ENCODE measurements at regions not wholly inside any gene's neighbourhood (a gene's known extent, or its start where the extent isn't known, plus 50 kb on each side); places are given as distances from the start of the nearest gene placed in this dataset.
A peak's percentile ranks its signal among the peaks of the same experiment; 100 is the strongest.
"Not testable (repeated sequence)": the region's sequence is repeated elsewhere in the genome, so short reads cannot be mapped to it uniquely, and the experiment has no call there.

DNA sequence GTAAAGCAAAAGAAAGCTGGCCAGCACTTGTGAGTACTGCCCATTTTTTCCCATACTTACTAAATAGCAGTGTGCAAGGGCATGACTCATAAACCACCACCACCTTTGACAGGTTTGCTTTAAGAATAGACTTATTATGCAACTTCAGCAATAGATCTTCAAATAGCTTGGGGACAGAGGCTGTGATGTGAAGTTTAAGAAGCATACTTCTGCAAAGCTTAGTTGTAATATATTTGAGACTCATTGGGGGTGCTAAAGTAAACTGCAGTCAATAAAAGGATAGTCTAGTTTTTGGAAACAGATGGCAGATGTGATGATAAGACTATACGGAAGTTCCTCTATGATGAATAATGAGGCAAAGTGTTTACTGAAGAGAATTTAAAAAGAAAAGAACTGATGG is 210.0 kb downstream of the PLA2G4A start:
- peak; percentile 26 for DNase-seq

DNA sequence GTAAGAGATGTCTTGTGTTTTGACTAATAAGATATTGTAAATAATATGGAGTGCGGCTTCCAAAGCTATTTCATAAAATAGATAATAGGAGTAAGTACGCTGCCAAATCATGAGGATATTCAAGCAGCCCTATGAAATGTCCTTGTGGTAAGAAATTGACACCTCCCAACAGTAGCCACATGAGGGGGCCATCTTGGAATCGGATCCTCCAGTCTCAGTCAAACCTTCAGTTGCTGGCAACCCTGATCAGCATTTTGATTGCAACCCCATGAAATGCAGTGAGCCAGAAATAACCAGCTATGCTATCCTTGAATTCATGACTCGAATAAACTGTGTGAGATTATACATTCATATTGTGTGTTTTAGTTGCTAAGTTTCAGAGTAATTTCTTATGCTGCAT is 212.4 kb downstream of the PLA2G4A start:
- no peak for DNase-seq

DNA sequence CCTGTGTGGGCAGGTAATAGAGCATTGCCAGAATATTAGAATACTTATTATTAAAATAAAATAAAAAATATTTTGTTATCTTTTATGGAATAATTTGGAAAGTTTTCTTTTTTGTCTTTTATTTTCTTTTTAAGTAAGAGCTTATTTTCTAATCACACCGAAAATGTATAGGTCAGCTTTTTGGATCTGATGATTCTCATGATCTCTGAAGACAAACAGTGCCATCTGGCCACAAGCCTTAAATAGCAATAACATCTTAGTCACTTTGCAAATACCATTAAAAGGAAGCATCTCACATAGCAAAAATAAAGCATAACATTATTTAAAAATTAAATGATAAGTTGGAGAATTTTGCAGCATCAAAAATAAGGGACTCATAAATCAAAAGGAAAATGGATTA is 213.8 kb downstream of the PLA2G4A start:
- no peak for DNase-seq

DNA sequence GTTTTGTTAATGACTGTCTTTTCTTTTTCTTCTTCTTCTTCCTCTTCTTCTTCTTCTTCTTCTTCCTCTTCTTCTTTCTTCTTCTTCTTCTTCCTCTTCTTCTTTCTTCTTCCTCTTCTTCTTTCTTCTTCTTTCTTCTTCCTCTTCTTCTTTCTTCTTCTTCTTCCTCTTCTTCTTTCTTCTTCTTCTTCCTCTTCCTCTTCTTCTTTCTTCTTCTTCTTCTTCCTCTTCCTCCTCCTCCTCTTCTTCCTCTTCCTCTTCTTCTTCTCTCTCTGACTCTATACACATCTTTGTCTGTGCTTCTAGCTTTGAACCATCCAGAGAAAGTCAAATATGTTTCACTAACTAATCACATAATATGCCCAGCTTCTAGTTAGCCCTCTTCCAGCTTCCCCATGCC is 214.7 kb downstream of the PLA2G4A start:
- DNase-seq: not testable (repeated sequence)

DNA sequence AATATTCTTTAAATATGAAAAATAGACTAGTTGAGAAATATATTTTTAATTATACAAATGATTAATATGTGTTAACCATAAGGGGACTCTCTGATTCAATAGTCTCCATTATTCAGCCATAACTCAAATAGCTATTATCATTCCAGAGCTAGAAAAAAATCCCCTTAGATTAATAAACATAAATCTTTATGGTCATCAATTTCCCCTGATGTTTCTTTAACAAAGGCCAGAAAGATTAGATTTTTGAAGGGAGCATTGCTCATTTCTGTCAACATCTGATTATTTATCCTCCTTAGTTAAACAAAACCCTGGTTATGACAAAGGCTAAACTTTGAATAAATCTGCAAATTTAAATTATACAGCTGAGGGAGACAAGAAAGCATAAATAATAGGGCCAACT is 215.7 kb downstream of the PLA2G4A start:
- no peak for DNase-seq

DNA sequence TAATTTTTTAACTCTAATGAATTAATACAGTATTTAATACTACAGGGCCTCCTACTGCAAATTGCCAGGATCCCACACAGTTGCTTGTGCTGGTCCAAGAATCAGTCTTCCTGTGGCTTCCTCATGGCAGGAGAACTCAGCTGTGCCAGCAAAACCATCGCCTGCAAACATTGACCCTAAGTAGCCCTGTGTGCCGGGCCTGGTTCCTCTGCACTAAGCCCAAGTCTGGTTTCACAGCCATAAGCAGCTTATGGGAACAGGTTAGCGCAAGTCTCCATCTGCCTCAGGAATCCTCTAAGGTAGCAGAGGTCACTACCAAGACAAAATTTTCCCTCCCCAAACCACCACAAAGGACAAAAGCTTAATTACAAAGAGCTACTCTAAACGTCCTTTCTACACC is 216.6 kb downstream of the PLA2G4A start:
- no peak for DNase-seq

DNA sequence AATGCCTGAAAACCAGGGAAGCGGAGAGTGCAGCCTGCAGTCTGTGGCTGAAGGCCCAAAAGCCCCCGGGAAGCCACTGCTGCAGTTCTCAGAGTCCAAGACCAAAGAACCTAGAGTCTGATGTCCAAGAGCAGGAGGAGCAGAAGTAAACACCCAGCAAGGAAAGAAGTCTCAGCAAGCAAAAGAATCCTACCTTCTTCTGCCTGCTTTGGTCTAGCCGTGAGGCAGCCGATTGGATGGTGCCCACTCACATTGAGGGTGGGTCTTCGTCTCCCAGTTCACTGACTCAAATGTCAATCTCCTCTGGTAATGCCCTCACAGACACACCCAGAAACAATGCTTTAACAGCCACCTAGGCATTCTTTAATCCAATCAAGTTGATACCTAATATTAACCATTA is 217.5 kb downstream of the PLA2G4A start:
- no peak for DNase-seq

DNA sequence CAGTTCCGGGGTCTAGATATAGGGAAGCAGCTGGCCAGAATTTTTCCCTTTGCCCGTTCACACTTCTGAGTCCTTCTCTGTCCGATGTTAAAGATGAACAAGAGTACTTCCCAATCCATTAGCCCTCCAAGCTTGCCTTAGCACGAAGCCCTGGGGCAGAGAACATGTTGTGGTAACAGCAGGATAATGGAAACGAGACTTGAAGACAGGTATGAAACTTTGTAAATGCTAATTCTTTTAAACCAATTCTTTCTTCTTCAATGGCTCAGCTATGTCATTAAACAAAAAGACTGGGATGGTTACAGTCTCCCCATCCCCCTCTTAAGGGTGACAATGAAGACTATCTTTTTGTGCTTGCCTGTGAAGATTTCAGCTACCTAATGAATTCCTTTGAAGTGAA is 218.5 kb downstream of the PLA2G4A start:
- DNase-seq: no peak

DNA sequence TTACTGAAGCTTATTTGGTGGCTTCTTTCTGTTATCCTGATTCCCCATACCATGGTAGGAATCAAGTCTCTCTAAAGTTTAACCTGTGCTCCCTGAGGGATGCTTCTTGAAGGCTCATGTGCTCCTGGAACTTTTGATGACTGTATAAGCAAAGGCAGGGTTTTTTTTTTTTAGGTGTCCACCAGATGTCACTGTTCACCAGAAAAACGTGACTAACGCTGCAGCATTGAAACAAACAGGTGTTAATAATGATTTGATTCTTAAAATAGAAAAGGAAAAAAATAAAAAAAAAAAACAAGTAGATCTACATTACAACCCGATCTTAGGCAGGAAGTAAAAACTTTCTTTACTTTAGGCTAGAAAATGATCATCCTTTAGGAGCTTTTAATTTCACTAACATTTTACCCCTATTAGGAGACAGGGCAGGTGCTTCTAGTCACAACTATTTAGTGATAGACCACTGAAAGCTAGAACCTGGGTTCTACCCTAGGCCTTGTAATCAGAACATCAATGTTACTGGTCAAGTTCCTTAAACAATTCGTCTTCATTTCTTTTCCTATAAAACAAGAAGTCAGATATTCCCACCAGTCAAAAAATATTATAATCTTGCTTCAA is 223.0 kb downstream of the PLA2G4A start:
- DNase-seq: peak; percentile 40

DNA sequence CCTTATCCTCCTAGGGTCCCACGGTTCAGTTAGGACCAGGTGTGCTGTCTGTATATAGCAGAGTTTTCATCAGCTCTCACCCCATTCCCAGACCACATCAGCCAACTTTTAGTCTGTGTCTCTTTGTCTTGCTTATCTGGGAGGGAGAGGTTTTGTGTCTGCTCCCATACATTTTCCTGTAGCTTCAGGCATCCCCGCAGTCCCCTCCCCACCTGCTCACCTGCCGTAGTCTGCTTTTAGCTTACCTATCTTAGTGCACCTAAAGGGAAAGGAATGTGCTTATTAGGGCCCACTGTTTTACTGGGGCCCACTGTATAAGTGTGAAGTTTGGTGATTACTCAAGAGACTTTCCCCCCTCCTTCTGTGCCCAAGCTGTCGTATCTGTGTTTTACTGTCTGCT is 225.1 kb downstream of the PLA2G4A start:
- no peak for DNase-seq

DNA sequence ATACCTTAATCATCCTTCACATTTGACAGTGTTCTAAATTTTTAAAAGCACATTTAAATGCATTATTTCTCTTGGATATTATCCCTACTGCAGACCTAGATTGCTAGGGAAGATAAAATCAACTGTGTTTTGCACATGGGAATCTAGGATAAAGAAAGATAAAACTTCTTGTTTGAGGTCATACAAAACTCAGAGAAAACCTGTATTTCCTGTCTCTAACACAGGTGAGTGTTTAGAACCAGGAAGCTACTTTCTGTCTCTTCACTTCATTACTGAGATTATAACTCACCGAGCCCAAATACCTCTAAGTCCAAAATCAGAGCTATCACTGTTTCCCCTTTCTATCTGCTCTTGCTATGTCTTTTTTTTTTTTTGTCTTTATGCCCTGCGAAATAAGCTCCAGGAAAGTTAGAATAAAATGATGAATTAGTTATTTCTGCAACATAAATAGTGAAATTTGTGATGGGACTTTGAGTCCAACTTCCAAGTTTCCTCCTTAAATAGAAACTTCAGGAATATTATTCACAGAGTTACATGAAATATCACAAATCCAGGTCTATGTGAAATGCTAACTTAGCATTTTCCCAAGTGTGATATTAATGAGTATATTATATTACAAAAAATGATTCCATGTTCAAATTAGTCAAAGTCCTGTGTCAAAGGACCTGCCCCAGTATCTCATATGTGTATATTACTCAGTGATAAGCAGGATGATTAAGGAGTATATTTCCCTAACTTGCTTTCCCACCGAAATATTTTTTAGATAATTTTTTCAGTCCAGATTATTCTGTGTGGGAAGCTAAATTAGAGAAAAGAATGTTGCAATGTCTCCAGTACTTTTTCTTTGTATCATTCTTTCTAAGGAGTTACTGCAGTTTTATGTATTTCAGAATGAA is 226.4 kb downstream of the PLA2G4A start:
- DNase-seq: no peak

DNA sequence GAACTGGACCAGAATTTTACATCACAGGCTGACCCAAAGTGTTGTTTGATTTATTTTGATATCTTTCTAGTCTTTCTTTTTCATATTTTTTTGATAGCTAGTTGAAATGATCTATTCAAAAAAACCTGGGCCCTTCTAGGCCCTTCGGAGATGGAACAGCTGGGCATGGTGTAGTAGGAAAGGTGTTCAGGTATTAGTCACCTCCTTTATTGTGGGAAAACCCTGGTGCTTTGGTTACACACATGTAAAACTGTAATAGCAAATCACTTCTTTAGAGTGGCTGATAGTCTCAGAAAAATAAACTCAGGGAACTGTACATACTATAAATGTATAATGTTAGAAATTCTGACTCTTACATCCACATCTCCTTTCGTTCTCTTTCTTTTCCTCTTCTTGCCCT is 234.5 kb downstream of the PLA2G4A start:
- no peak for DNase-seq

DNA sequence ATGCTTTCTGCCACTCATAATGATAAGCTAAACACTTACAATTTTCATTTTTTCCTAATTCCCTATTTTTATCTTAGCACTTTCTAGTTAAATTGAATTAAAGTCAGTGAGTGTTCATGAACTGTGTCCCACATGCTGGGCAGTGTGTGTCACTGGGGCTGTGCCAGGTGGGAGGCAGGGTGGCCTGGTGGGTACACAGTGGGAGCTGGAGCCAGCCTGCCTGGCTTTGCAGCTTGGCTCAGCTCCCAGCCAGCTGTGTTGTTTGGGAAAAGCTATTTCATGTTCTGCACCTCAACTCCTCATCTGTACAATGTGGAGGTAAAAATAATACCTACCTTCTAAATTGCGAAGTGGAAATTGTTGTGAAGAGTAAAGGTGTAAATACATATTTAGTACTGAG is 238.4 kb downstream of the PLA2G4A start:
- no peak for DNase-seq

DNA sequence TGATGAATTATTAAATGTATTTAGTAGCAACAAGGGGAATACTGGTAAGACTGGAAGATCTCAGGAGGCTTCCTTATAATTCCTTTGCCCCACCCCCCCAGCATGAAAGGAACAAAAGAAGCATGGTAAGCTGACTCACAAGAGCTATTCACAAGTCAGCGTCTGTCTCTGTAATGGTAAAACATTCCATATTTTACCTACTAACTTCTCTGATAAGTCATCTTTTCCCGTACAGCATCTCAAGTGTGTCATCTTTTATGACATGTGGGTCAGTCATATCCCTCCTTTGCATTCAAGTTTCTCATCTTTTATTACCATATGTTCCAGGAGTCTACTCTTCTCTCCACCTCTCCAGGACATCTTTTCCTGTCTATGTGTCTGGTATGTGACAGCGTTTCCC is 241.3 kb downstream of the PLA2G4A start:
- peak; percentile 48 for DNase-seq

DNA sequence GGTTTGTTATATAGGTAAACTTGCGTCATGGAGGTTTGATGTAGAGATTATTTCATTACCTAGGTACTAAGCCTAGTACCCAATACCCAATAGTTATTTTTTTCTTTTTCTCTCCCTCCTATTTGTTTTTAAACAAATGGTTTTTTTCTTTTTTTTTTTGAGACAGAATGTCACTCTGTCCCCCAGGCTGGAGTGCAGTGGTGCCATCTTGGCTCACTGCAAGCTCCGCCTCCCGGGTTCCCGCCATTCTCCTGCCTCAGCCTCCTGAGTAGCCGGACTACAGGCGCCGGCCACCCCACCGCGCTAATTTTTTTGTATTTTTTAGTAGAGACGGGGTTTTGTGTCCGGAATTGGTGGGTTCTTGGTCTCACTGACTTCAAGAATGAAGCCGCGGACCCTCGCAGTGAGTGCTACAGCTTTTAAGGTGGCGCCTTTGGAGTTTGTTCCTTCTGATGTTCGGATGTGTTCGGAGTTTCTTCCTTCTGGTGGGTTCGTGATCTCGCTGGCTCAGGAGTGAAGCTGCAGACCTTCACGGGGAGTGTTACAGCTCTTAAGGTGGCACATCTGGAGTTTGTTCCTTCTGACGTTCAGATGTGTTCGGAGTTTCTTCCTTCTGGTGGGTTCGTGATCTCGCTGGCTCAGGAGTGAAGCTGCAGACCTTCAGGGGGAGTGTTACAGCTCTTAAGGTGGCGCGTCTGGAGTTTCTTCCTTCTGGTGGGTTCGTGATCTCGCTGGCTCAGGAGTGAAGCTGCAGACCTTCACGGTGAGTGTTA is 243.7 kb downstream of the PLA2G4A start:
- peak; percentile 2 for DNase-seq

DNA sequence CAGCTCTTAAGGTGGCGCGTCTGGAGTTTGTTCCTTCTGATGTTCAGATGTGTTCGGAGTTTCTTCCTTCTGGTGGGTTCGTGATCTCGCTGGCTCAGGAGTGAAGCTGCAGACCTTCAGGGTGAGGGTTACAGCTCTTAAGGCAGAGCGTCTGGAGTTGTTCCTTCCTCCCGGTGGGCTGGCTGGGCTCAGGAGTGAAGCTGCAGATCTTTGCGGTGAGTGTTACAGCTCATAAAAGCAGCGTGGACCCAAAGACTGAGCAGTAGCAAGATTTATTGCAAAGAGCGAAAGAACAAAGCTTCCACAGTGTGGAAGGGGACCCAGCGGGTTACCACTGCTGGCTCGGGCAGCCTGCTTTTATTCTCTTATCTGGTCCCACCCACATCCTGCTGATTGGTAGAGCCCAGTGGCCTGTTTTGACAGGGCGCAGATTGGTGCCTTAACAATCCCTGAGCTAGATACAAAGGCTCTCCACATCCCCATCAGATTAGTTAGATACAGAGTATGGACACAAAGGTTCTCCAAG is 244.3 kb downstream of the PLA2G4A start:
- peak; percentile 6 for DNase-seq

DNA sequence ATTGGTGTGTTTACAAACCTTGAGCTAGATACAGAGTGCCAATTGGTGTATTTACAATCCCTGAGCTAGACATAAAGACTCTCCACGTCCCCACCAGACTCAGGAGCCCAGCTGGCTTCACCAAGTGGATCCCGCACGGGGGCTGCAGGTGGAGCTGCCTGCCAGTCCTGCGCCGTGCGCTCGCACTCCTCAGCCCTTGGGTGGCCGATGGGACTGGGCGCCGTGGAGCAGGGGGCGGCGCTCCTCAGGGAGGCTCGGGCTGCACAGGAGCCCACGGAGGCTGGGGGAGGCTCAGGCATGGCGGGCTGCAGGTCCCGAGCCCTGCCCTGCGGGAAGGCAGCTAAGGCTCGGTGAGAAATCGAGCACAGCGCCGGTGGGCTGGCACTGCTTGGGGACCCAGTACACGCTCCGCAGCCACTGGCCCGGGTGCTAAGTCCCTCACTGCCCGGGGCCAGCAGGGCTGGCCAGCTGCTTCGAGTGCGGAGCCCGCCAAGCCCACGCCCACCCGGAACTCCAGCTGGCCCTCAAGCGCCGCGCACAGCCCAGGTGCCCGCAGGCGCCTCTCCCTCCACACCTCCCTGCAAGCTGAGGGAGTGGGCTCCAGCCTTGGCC is 245.0 kb downstream of the PLA2G4A start:
- not testable (repeated sequence) for DNase-seq

DNA sequence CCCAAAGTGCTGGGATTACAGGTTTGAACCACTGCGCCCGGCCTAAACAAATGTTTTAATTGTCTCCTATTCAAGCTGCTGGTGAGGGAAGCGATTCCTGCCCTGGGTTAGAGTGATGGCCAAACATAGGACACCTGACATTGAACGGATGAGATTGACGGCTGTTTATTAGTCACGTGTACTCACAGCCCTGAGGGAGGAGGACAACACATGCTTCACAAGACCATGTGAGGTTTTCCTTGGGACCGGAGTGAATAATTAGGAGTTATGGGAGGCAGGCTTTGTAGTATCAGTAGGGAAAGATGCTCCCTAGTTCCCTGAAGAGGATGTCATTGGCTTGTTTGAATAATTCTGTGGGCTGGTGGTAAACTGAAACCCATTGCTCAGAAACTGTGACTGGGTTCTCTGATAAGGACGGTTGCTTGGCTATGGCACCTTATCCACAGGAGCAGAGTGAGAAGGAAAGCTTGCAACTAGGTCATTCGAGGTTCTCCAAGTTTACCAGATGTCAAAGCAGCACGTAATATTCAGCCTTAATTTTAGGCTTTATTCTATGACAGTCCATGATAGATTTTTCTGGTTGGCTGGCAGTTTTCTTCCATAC is 245.8 kb downstream of the PLA2G4A start:
- DNase-seq: no peak

DNA sequence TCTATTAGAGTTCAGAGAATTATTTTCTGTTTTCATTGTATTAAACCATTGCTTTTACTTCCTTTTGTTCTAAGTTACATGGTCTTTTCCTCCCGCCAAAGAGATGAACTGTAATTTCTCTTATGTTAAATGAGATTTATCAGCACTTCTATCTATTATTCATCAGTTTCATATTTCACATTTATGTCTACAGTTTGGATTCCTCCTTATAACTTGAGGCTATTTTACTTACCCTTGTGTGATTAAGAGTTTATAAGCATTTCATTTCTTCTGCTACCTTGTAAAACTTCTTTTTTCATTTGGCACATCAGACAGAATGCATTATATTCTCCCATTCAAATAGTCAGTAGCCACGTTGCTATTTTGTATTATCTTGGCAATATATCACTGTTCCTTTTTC is 248.2 kb downstream of the PLA2G4A start:
- no peak for DNase-seq

DNA sequence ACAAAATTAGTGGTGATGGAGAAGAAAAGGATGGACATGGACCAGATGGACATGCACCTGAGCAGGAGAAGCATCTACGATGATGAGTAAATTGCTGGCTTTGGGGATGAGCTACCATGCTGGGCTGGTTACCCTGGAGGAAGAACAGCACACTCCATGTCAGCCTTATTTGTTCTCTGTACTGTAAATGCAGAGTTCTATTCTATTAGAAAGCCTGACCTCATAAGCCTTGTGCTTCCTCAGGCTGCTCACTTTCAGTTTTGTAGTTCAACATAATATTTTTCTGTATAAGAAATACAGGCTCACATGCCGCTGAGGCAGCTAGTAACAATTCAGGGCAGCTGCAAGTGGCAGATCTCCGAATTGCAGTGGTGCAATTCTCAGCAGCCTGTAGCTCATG is 249.6 kb downstream of the PLA2G4A start:
- no peak for DNase-seq

DNA sequence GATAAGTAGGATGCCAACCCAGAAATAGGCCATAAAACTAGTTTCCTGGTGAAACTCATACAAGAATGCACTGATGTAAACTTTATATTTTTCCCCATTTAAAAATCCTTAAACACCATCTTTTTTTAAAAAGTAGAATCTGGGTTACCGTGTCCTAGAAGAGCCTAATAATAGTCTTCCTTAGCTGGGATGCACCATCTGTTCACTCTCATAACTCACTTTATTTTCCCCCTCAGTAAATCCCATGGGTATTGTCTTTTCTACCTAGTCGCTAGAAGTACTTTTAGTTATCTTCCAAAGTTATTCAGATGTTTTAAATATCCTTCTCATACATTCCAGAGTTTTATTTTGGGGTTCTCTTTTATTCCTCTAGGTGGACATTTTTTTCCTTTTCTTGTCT is 250.2 kb downstream of the PLA2G4A start:
- no peak for DNase-seq

DNA sequence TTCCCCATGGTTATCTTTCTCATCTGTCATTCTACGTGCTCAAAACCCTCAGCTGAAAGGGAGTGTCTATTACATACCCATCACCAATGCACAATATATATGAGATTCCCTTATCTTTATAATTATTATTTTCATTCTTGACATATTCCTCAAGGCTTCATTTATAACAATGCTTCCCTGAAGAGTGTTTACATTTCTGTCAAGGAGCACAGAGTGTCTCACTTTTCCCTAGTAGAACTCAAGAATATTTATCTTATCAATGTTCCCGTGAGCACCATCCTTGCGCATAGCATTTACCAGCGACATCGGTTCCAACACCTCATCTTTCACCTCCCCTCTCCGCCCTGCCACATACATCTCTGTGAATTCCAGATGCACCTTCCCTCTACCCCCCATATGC is 250.6 kb downstream of the PLA2G4A start:
- no peak for DNase-seq
